GM23248 (cell line): ENCODE measurements at regions not wholly inside any gene's neighbourhood (a gene's known extent, or its start where the extent isn't known, plus 50 kb on each side); places are given as distances from the start of the nearest gene placed in this dataset.

Source experiments
- EZH2 ChIP-seq: fragments of 200-600 bp; sonication (generic); IDR thresholded peaks from 2 replicates; pipeline ENCODE4 v1.6.1; 2018; ENCODE audit warnings: antibody characterized with exemption, mild to moderate bottlenecking; ENCODE audit not compliant: insufficient read depth, poor library complexity, severe bottlenecking
- EZH2phosphoT487 ChIP-seq: fragments of 200-600 bp; sonication (generic); IDR thresholded peaks from 2 replicates; pipeline ENCODE4 v1.6.1; 2018; ENCODE audit warnings: antibody characterized with exemption, moderate library complexity, mild to moderate bottlenecking, low read depth; ENCODE audit not compliant: insufficient read depth

- TF ChIP-seq EZH2 (no peak), EZH2phosphoT487 (no peak)
Observed at GRCh38 chr2:67792681-67793091, 270.1 kb downstream of the C1D start.
